GM12874 (cell line): ENCODE measurements at regions not wholly inside any gene's neighbourhood (a gene's known extent, or its start where the extent isn't known, plus 50 kb on each side); places are given as distances from the start of the nearest gene placed in this dataset.

ENCODE experiments used
- CTCF ChIP-seq: IDR thresholded peaks from 2 replicates; pipeline ENCODE4 v1.5.1; 2011; ENCODE audit warnings: low read depth, mild to moderate bottlenecking, control low read depth, low read length, moderate library complexity; ENCODE audit not compliant: insufficient read depth

- no peak for TF ChIP-seq CTCF
These were observed 250.0 kb upstream of the PDZRN3 start for GRCh38 chr3:73874606-73875369.

- TF ChIP-seq CTCF: no peak
These were observed 249.4 kb upstream of the PDZRN3 start for GRCh38 chr3:73874161-73874560.

GRCh38 chr3:73868688-73869315 lies 244.1 kb upstream of the PDZRN3 start:
- TF ChIP-seq CTCF: no peak

- no peak for TF ChIP-seq CTCF
These were observed 242.8 kb upstream of the PDZRN3 start for GRCh38 chr3:73867524-73867923.

GRCh38 chr3:73866846-73867245 lies 242.1 kb upstream of the PDZRN3 start:
- no peak for TF ChIP-seq CTCF

GRCh38 chr3:73863546-73864079 lies 238.9 kb upstream of the PDZRN3 start:
- TF ChIP-seq CTCF: no peak

GRCh38 chr3:73855813-73856212 lies 231.1 kb upstream of the PDZRN3 start:
- TF ChIP-seq CTCF: no peak
